IMR-90 (cell line): ENCODE measurements at regions not wholly inside any gene's neighbourhood (a gene's known extent, or its start where the extent isn't known, plus 50 kb on each side); places are given as distances from the start of the nearest gene placed in this dataset.

Experiments used
- ATAC-seq: fragments of 200-7000 bp; cut with Tn5 transposase; 2 replicates; pipeline ENCODE4 v1.9.1; 2020; ENCODE audit warnings: low read depth, mild to moderate bottlenecking, moderate library complexity
- BruUV-seq: library from RNA; stranded (reverse); fragments of 400-500 nt; replicated peaks from 2 replicates; lab custom pipeline; 2021; lab: Mats Ljungman, UMichigan
- CTCF ChIA-PET: fragments of 300-600 bp; formaldehyde crosslinking; extraction: SDS; loops from one replicate; lab custom pipeline; 2021; ENCODE audit warnings: antibody characterized with exemption; lab: Yijun Ruan, JAX
- POLR2A ChIA-PET: fragments of 300-600 bp; sonication (Branson Sonifier 250); formaldehyde crosslinking; loops from one replicate; lab custom pipeline; 2022; ENCODE audit warnings: antibody characterized with exemption; ENCODE audit not compliant: unreplicated experiment; lab: Charles Lee
- DNase-seq: peaks from one replicate; pipeline ENCODE4 v3.0.0; 2013
- H2AFZ ChIP-seq: replicated peaks from 2 replicates; pipeline ENCODE3; 2013; ENCODE audit warnings: low read length, mild to moderate bottlenecking; ENCODE audit not compliant: poor library complexity
- H2AK5ac ChIP-seq: 2 replicates; pipeline ENCODE4 v1.6.1; 2013; ENCODE audit warnings: low read depth, low read length, inconsistent platforms
- H2AK9ac ChIP-seq: replicated peaks from 2 replicates; pipeline ENCODE3; 2013; ENCODE audit warnings: mild to moderate bottlenecking, low read depth, low read length, moderate library complexity; ENCODE audit not compliant: poor library complexity
- H2BK120ac ChIP-seq: 2 replicates; pipeline ENCODE4 v1.6.1; 2013; ENCODE audit warnings: low read depth, low read length, inconsistent platforms
- H2BK15ac ChIP-seq: 3 replicates; pipeline ENCODE4 v1.6.1; 2013; ENCODE audit warnings: low read depth, low read length, inconsistent platforms
- H2BK20ac ChIP-seq: 2 replicates; pipeline ENCODE4 v1.6.1; 2013; ENCODE audit warnings: low read depth, mild to moderate bottlenecking, inconsistent platforms, low read length, moderate library complexity
- H2BK5ac ChIP-seq: 2 replicates; pipeline ENCODE4 v1.6.1; 2013; ENCODE audit warnings: mild to moderate bottlenecking, low read depth, low read length, inconsistent platforms; ENCODE audit not compliant: poor library complexity, severe bottlenecking
- H3K14ac ChIP-seq: replicated peaks from 2 replicates; pipeline ENCODE4 v1.6.1; 2013; ENCODE audit warnings: low read depth, low read length, inconsistent platforms
- H3K18ac ChIP-seq: 2 replicates; pipeline ENCODE4 v1.6.1; 2013; ENCODE audit warnings: low read depth, low read length, control low read depth
- H3K23ac ChIP-seq: 2 replicates; pipeline ENCODE4 v1.6.1; 2013; ENCODE audit warnings: low read depth, low read length, inconsistent platforms
- H3K27ac ChIP-seq: 2 replicates; pipeline ENCODE4 v1.5.1; 2013; ENCODE audit warnings: mild to moderate bottlenecking, control low read depth, low read length; ENCODE audit not compliant: insufficient read depth
- H3K27me3 ChIP-seq: 2 replicates; pipeline ENCODE4 v1.6.1; 2013; ENCODE audit warnings: low read length; ENCODE audit not compliant: control insufficient read depth, insufficient read depth
- H3K36me3 ChIP-seq: 2 replicates; pipeline ENCODE4 v1.6.1; 2013; ENCODE audit warnings: low read length, mixed read lengths; ENCODE audit not compliant: control insufficient read depth, insufficient read depth
- H3K4ac ChIP-seq: 2 replicates; pipeline ENCODE4 v1.6.1; 2013; ENCODE audit warnings: low read depth, low read length, inconsistent platforms
- H3K4me1 ChIP-seq: 2 replicates; pipeline ENCODE4 v1.6.1; 2013; ENCODE audit warnings: low read length, mixed read lengths; ENCODE audit not compliant: control insufficient read depth, insufficient read depth
- H3K4me2 ChIP-seq: 2 replicates; pipeline ENCODE4 v1.6.1; 2013; ENCODE audit warnings: low read depth, mild to moderate bottlenecking, control low read depth, low read length, moderate library complexity
- H3K4me3 ChIP-seq: 2 replicates; pipeline ENCODE4 v1.5.1; 2013; ENCODE audit warnings: low read depth, mild to moderate bottlenecking, control low read depth, low read length, moderate library complexity; ENCODE audit not compliant: insufficient read depth
- H3K56ac ChIP-seq: 2 replicates; pipeline ENCODE4 v1.6.1; 2013; ENCODE audit warnings: low read length, inconsistent platforms; ENCODE audit not compliant: insufficient read depth; ENCODE audit errors: extremely low read depth
- H3K79me1 ChIP-seq, 2 experiments: 2 replicates each; pipeline ENCODE4 v1.6.1; 2013; ENCODE audit warnings: low read length in 2 of 2, inconsistent platforms in 1 of 2, low read depth in 1 of 2
- H3K9ac ChIP-seq: 2 replicates; pipeline ENCODE4 v1.6.1; 2013; ENCODE audit warnings: low read depth, low read length, control low read depth
- H3K9me1 ChIP-seq: 2 replicates; pipeline ENCODE4 v1.6.1; 2013; ENCODE audit warnings: low read length, inconsistent platforms; ENCODE audit not compliant: insufficient read depth
- H3K9me3 ChIP-seq: 2 replicates; pipeline ENCODE4 v1.6.1; 2013; ENCODE audit warnings: low read length; ENCODE audit not compliant: control insufficient read depth, insufficient read depth
- H4K20me1 ChIP-seq: 2 replicates; pipeline ENCODE4 v1.6.1; 2013; ENCODE audit warnings: low read length, inconsistent platforms; ENCODE audit not compliant: insufficient read depth
- H4K5ac ChIP-seq: 2 replicates; pipeline ENCODE4 v1.6.1; 2013; ENCODE audit warnings: mild to moderate bottlenecking, low read depth, low read length, control low read depth
- H4K8ac ChIP-seq, 2 experiments: 2 replicates each; pipeline ENCODE4 v1.6.1; 2013; ENCODE audit warnings: low read depth in 2 of 2, low read length in 2 of 2, control low read depth in 1 of 2, inconsistent platforms in 1 of 2
- H4K91ac ChIP-seq: 2 replicates; pipeline ENCODE4 v1.6.1; 2013; ENCODE audit warnings: low read depth, low read length, inconsistent platforms; ENCODE audit not compliant: insufficient read depth
- BHLHE40 ChIP-seq: fragments of 150-350 bp; IDR thresholded peaks from 2 replicates; pipeline ENCODE4 v1.6.1; 2016; ENCODE audit warnings: mild to moderate bottlenecking, low read depth, low read length
- CEBPB ChIP-seq: IDR thresholded peaks from 2 replicates; pipeline ENCODE4 v1.6.1; 2012; ENCODE audit warnings: low read depth, low read length, improper control_type of control experiment
- MAZ ChIP-seq: IDR thresholded peaks from 2 replicates; pipeline ENCODE4 v1.6.1; 2012; ENCODE audit warnings: low read depth, mild to moderate bottlenecking, low read length, improper control_type of control experiment, moderate library complexity, borderline replicate concordance
- MXI1 ChIP-seq: IDR thresholded peaks from 2 replicates; pipeline ENCODE4 v1.6.1; 2012; ENCODE audit warnings: low read depth, mild to moderate bottlenecking, low read length, moderate library complexity, borderline replicate concordance
- RCOR1 ChIP-seq: IDR thresholded peaks from 2 replicates; pipeline ENCODE4 v1.6.1; 2012; ENCODE audit warnings: mild to moderate bottlenecking, low read length, improper control_type of control experiment; ENCODE audit not compliant: insufficient replicate concordance
- RFX5 ChIP-seq: IDR thresholded peaks from 2 replicates; pipeline ENCODE4 v1.8.0; 2012; ENCODE audit warnings: low read depth, mild to moderate bottlenecking, low read length, moderate library complexity
- SMC3 ChIP-seq: fragments of 150-350 bp; IDR thresholded peaks from 2 replicates; pipeline ENCODE4 v1.6.1; 2016; ENCODE audit warnings: low read depth, mild to moderate bottlenecking, antibody characterized with exemption, low read length, moderate library complexity
- WGBS, 2 experiments: methylation state at CpG; one replicate each; pipeline versions ENCODE4 v1.1.5 to v1.1.7; 2013; ENCODE audit warnings: missing lambda C conversion rate in 2 of 2; ENCODE audit not compliant: insufficient read length in 1 of 2; ENCODE audit errors: extremely low coverage in 2 of 2; 5-methylcytosine and 5-hydroxymethylcytosine counted together
- dilution Hi-C: fragments of 300-500 bp; cut with HindIII; formaldehyde crosslinking; loops from one replicate; pipeline ENCODE4 v1.14.3; 2018; ENCODE audit warnings: low sequenced_read_pairs; ENCODE audit not compliant: unreplicated experiment
- in situ Hi-C: fragments of 300-500 bp; cut with MboI; formaldehyde crosslinking; loops from 3 replicates; pipeline ENCODE4 v1.14.3; 2019; ENCODE audit warnings: low sequenced_read_pairs, inconsistent platforms, mixed read lengths
- intact Hi-C: fragments of 100-400 bp; cut with micrococcal nuclease; formaldehyde crosslinking; loops from 2 replicates; pipeline ENCODE4 v1.10.0; 2022
- TF ChIP-seq, protein P1 (sequence below): fragments of 150-350 bp; IDR thresholded peaks from 2 replicates; pipeline ENCODE4 v1.6.1; 2016; ENCODE audit warnings: low read depth, mild to moderate bottlenecking, low read length, moderate library complexity, borderline replicate concordance
- TF ChIP-seq, protein P2 (sequence below): fragments of 150-350 bp; IDR thresholded peaks from 2 replicates; pipeline ENCODE4 v1.6.1; 2017; ENCODE audit warnings: mild to moderate bottlenecking, antibody characterized with exemption, low read length, low read depth
- TF ChIP-seq, protein P3 (sequence below): conservative IDR thresholded peaks from 2 replicates; pipeline ENCODE4 v1.5.1; 2012; ENCODE audit warnings: mild to moderate bottlenecking, low read depth, low read length, improper control_type of control experiment

DNA sequence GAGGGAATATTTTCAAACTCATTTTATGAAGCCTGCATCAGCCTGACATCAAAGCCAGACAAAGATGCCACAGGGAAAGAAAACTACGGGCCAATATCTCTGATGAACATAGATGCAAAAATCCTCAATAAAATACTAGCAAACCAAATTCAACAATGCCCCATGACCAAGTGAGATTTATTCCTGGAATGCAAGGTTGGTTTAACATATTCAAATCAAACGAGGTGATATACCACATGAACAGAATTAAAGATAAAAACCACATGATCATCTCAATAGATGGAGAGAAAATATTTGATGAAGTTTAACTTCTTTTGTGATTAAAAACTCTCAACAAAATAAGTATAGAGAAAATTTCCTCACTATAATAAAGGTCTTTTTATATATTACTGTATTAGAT, 792.0 kb upstream of the ZNF608 start:
- Histone ChIP-seq H3K4me3 (no peak overlapping the region), H4K8ac (no peak overlapping the region), H4K5ac (no peak overlapping the region), H3K23ac (no peak overlapping the region), H3K27me3 (no peaks in the 10 kb centered on the region; the same call in 1 of the 2 replicates), H3K9ac (no peak overlapping the region), H3K18ac (no peak overlapping the region), H3K4me1 (no peaks in the 10 kb centered on the region), H3K4ac (no peak overlapping the region), H3K14ac (no peak overlapping the region), H2BK5ac (no peak overlapping the region), H3K56ac (no peak overlapping the region), H2AK9ac (no peak overlapping the region), H3K4me2 (no peak overlapping the region), H2BK15ac (no peak overlapping the region), H2BK20ac (no peak overlapping the region), H2AFZ (no peak overlapping the region), H3K9me1 (no peaks in the 10 kb centered on the region), H3K9me3 (peaks cover 10% of the 10 kb centered on the region; the same call in 1 of the 2 replicates), H3K27ac (no peak overlapping the region), H3K79me1 (no peaks in the 10 kb centered on the region), H4K91ac (no peak overlapping the region), H3K36me3 (no peaks in the 10 kb centered on the region), H4K20me1 (no peaks in the 10 kb centered on the region), H2BK120ac (no peak overlapping the region), H2AK5ac (no peak overlapping the region)
- dilution Hi-C loops = no loop called here
- DNase-seq (no peak), ATAC-seq (no peak)
- no TSS peak for BruUV-seq
- no CpG with 5 or more reads among the region's 2 CpGs for WGBS, 2 experiments
- POLR2A ChIA-PET = no interaction called here
- TF ChIP-seq, protein P1, sequence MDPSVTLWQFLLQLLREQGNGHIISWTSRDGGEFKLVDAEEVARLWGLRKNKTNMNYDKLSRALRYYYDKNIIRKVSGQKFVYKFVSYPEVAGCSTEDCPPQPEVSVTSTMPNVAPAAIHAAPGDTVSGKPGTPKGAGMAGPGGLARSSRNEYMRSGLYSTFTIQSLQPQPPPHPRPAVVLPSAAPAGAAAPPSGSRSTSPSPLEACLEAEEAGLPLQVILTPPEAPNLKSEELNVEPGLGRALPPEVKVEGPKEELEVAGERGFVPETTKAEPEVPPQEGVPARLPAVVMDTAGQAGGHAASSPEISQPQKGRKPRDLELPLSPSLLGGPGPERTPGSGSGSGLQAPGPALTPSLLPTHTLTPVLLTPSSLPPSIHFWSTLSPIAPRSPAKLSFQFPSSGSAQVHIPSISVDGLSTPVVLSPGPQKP = no peak
- TF ChIP-seq RCOR1 (no peak), CEBPB (no peak), MAZ (no peak), BHLHE40 (no peak), MXI1 (no peak), RFX5 (no peak), SMC3 (no peak)
- TF ChIP-seq, protein P2, sequence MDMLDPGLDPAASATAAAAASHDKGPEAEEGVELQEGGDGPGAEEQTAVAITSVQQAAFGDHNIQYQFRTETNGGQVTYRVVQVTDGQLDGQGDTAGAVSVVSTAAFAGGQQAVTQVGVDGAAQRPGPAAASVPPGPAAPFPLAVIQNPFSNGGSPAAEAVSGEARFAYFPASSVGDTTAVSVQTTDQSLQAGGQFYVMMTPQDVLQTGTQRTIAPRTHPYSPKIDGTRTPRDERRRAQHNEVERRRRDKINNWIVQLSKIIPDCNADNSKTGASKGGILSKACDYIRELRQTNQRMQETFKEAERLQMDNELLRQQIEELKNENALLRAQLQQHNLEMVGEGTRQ = no peak
- TF ChIP-seq, protein P3, sequence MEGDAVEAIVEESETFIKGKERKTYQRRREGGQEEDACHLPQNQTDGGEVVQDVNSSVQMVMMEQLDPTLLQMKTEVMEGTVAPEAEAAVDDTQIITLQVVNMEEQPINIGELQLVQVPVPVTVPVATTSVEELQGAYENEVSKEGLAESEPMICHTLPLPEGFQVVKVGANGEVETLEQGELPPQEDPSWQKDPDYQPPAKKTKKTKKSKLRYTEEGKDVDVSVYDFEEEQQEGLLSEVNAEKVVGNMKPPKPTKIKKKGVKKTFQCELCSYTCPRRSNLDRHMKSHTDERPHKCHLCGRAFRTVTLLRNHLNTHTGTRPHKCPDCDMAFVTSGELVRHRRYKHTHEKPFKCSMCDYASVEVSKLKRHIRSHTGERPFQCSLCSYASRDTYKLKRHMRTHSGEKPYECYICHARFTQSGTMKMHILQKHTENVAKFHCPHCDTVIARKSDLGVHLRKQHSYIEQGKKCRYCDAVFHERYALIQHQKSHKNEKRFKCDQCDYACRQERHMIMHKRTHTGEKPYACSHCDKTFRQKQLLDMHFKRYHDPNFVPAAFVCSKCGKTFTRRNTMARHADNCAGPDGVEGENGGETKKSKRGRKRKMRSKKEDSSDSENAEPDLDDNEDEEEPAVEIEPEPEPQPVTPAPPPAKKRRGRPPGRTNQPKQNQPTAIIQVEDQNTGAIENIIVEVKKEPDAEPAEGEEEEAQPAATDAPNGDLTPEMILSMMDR = no peak
- in situ Hi-C loops = no loop called here
- intact Hi-C loops = no loop called here
- CTCF ChIA-PET = no interaction called here
